Islet of Langerhans (tissue), 1 donor: ENCODE measurements at regions not wholly inside any gene's neighbourhood (a gene's known extent, or its start where the extent isn't known, plus 50 kb on each side); places are given as distances from the start of the nearest gene placed in this dataset.

Experiments
- FAIRE-seq: peaks from one replicate; lab custom pipeline; 2011; peaks lifted over from hg19 to GRCh38; lab: Jason Lieb, UNC

DNA sequence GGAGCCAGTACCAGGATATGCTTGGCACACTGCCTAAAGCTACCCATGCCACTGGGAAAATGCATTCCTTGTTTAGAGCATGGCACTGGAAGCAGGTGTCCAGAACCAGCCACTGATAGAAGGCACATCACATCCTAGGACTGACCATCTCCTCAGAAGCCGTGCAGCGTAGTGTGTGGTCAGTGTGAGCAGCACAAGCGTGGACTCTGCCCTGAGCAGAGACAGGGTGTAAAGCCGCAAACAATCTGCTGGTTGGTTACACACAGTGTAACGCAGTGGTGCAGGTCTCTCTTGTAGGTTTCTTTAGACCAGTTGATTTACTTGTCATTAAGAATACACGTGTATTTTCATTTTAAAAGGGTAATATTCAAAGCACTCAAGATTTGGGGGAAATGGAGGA is 377.8 kb upstream of the HS6ST1 start:
- no peak for FAIRE-seq

DNA sequence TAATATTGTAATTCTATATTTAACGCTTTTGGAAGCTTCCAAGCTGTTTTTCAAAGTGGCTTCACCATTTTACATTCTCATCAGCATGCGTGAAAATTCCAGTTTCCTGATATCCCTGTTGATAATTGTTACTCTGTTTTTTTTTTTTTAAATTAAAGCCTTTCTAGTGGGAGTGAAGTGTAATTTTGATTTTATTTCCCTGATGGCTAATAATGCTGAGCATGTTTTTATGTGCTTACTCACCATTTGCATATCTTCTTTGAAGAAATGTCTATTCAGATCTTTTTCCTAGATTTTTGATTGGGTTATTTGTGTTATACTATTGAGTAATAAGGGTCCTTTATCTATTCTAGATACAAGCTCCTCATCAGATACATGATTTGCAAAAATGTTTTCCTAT is 382.8 kb upstream of the HS6ST1 start:
- FAIRE-seq: no peak

DNA sequence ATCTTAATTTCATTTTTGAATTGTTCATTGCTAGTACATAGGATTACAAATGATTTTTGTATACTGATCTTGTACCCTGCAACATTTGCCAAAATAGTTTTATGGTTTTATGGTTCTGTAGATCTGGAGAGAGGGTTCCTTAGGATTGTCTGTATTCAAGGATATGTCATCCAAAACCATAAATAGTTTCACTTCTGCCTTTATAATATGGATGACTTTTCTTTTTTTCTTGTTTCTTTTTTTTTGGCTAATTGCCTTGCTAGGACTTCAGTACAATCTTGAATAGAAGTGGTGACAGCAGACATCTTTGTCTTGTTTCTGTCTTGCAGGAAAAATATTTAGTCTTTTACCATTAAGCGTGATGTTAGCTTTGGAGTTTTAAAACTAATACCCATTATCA is 383.9 kb upstream of the HS6ST1 start:
- no peak for FAIRE-seq

DNA sequence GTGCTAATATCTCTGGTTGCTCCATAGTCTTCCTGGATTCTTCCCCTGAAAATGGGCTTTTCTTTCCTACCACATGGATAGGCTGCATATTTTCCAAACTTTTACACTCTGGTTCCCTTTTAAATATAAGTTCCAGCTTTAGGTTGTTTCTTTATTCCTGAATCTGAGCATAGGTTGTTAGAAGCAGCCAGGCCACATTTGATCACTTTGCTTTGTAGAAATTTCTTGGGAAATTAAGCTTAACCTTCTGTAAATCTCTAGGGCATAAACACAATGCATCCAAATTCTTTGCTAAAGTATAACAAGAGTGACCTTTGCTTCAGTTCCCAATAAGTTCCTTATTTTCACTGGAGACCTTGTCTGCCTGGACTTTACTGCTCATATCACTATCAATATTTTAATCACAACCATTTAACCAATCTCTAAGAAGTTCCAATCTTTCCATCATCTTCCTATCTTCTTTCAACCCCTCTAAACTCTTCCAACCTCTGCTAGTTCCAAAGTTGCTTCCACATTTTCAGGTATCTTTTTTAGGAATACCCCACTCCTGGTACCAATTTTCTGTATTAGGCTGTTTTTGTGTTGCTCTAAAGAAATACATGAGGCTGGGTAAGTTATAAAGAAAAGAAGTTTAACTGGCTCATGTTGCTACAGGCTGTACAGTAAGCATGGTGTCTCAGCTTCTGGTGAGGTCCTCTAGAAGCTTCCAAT is 389.6 kb upstream of the HS6ST1 start:
- no peak for FAIRE-seq

DNA sequence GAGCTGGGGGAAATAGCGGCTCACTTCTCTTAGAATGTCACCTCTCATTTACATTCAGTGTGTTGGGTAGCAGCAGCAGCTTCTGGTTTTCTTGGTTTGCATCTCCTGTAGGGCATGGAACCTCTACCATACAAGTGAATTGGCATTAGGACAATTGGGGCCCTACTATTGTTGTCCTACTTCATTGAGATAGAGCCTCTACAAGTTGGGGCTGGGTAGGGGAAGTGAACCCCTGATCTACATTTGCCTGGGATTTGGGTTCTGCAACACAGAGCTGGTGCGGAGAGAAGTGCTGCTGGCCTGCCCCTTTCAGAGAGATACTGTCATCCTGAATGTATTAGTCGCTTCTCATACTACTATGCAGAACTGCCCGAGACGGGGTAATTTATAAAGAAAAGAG is 391.6 kb upstream of the HS6ST1 start:
- no peak for FAIRE-seq

DNA sequence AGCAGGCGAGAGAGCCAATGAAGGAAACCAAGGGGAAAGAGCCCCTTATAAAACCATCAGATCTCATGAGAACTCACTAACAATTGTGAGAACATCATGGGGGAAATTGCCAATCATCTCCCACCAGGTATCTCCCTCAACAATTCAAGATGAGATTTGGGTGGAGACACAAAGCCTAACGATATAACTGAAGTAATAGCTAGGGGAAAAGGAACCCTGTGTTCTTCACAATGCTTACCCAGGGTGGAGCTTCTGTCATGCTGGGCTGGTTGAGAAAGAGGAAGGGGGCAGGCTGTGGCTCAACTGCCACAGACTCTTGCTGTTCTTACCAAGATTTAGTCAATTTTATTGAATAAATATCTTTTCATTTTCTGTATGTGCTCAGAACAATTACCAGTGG is 392.1 kb upstream of the HS6ST1 start:
- FAIRE-seq: no peak

GRCh38 chr2:128714285-128714684 is 395.6 kb upstream of the HS6ST1 start:
- no peak for FAIRE-seq

DNA sequence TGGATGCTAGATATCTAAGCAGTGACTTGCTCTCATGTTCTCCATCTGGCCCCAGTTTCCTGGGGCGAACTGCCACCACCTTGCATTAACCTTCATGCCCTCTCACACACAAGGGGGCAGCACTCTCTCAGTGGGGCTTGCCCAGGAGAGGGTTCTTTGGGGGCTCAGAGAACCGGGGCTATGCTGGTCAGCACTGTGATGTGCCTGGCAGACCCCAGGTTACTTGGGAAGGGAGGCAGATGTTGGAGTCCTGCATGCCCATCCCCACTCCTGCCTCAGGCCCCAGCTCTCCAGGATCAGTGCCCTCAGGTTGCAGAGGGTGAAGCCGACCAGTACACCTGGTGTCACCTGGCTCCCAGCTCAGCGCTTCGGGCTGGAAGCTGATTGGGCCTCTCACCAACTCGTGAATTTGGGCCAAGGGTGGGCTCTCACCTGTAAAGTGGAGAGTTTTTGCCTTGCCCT is 396.2 kb upstream of the HS6ST1 start:
- FAIRE-seq: no peak

DNA sequence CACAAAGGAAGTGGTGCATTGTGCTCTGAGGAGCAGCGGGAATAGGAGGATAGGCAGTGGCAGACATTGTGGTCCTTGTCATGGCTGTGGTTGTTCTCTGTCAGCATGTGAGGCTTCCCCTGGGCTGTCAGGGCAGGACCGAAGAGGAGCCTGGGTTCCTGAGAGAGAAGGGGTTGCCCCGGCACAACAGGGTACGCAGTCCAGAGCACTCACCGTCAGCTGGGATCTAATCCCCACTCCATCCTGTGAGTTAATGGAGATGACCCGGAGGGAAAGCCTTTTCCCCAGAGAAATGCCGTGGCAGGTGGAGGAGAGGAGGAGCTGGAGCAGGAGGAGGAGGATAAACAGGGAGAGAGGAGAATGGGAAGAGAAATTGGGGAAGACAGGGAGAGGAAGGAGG is 396.7 kb upstream of the HS6ST1 start:
- FAIRE-seq: no peak

- FAIRE-seq: no peak
Measured at GRCh38 chr2:128716299-128716721, 397.6 kb upstream of the HS6ST1 start.

DNA sequence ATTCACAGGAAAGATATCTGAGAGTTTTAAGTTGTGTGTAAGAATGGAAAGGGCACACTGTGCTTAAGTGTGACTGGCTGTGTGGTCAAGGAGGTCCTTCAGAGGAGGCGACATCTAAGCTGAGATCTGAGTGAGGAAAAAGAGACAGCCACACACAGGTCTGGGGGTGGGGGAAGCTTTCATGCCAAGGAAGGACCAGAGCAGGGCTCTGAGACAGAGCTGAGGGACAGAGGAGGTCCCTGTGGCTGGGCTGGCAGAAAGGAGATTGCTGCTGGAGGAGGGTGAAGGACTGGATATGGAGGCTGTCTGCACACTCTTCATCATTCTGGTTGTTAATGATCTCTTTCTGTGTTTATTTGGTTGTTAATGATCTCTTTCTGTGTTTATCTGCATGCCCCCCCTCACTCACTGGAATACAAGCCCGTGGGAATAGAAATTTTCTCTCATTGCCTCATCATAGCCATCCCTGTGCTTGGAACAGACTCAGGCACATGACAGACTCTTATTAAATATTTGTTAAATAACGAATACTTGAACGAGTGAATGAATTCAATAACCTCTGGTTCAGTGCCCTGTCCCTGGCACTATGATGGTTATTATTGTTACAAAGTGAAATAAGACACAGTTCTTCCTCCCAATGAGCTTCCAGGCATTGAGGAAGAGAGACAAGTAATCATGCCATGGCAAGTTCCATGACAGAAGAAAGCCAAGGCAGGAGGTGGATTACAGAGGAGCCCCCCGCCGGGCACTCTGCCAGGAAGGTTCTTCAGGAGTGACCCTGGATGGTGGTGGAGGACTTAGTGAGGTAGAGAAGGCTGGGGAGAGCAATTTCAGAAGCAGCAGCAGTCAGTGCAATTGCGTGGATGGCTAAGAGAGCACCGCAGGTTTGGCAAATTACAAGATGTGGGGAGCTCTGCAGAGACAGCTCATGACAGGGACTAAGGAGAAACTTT is 399.4 kb upstream of the HS6ST1 start:
- FAIRE-seq: no peak

GRCh38 chr2:128720080-128721022 is 401.7 kb upstream of the HS6ST1 start:
- no peak for FAIRE-seq

GRCh38 chr2:128721096-128721495 is 402.4 kb upstream of the HS6ST1 start:
- FAIRE-seq: no peak

DNA sequence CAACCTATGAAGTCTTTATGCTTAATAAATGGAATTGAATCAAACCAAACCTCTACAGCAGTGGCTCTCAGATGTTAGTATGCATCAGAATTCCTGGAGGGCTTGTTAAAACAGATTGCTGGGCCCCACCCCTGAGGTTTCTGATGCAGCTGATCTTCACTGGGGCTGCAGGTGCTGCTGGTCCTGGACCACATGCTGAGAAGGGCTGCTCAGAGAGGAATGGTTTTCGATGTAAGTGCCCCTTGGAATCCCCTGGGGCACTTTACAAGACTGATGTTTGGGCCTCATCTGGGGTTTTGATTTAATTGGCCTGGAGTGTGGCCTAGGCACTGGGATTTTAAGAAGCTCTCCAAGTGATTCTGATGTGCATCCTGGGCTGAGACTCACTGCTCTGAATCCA is 403.8 kb upstream of the HS6ST1 start:
- FAIRE-seq: no peak

GRCh38 chr2:128724547-128724946 is 405.9 kb upstream of the HS6ST1 start:
- FAIRE-seq: no peak

DNA sequence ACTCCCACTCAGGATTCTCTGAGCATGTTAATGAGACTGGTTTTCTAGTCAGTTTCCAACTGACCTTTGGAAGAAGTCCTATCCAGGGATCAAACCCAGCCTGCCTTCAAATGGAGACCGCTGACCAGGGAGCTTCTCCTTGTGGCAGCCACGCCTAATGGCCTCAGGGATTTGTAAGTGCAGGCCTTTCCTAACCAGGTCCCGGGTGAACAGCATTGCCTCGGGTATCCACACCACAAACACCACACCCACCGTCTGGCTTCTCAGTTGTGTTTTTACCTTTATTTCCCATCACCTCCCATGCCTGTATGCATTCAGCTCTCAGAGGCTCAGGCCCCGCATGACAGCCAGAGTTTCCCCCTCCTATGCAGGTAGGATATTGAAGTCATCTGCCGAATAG is 406.3 kb upstream of the HS6ST1 start:
- FAIRE-seq: no peak

DNA sequence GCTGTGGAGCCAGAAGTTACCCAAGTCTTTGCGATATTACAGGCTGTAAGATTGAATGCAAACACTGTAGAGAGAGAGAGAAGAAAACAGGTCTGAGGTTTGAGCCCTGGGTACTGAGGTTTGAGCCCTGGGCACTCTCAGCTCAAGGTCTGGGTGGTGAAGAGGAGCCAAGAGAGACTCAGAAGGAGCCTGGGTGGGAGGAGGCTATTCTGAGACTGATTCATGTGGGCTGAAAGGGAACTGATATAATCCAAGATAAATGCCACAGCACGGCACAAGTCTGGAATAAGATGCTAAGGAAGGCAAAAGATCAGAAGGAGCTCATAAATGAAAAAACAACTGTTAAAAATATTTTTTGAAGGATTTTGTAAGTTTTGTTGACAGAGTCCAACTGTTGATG is 407.6 kb upstream of the HS6ST1 start:
- FAIRE-seq: no peak

GRCh38 chr2:128726911-128727310 is 408.2 kb upstream of the HS6ST1 start:
- no peak for FAIRE-seq

- FAIRE-seq: no peak
Measured at GRCh38 chr2:128727404-128727803, 408.7 kb upstream of the HS6ST1 start.

DNA sequence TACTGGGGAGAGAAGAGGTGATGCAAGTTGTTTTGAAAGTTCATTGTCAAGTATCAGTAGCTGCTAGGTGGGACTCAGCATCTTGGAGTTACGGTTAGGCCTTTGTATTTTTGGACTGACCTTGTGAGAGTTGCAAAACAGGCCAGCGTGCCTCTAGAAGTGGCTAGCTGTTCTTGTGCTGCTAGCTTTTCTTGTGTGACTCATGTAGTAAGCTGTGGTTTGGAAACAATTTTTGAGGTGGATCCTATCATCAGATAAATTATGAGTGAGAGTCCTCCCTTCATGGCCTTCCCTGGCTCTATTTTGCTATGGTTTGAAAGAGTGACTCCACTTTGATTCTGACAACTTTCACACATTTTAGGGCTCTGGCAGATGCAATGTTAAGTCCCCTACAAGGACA is 409.2 kb upstream of the HS6ST1 start:
- FAIRE-seq: no peak

DNA sequence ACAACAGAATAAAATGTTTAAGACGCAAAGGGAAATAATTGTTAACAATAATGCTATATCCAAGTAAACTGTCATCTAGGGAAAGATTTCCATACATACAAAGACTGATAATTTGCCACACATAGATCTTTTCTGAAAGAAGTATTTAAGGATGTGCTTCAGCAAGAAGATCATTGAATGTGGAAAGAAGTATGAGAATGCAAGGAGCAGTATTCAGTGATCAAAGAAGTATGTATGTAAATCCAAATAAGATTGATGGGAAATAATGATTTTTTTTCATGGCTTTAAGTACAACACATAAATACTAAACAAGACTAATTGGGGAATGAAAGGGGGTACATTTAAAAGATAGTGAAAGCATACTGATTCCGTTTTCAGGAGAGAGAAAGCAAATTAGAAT is 410.4 kb upstream of the HS6ST1 start:
- no peak for FAIRE-seq

DNA sequence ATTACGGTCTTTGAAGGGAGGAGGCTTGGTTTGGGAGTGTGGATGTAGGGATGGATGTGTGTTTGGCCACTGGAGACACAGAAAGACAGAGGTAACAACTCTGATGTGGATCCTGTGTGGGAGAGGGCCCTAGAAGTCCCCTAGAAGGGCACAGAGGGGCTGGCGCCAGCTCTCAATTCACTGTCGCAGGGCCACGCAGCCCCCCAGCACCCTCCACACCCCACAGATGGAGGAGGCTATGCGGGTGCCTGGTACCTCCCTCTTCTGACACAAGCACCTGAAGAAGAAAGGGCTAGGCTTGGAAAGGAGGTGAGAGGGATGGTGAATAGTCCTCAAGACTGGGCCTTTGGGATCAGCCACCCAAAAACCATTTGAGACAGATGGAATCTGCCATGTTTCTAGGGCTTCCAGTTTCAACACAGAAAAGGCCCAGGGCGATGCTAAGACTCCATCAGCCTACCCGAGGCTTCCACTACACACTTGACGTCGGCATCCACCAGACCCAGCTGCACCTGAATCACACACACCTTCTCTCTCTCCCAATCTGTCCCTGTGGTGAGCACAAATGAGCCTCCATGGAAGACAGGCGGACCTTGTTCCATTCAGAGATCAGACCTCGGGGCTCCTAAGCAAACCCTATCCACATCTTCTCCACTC is 413.5 kb upstream of the HS6ST1 start:
- FAIRE-seq: no peak
